GM12875 (cell line): ENCODE measurements at regions not wholly inside any gene's neighbourhood (a gene's known extent, or its start where the extent isn't known, plus 50 kb on each side); places are given as distances from the start of the nearest gene placed in this dataset.

Experiments used
- H3K4me3 ChIP-seq: one replicate; pipeline ENCODE4 v1.5.1; 2011; ENCODE audit warnings: low read depth, low read length, control low read depth
- TF ChIP-seq, protein P1 (sequence below): IDR thresholded peaks from 2 replicates; pipeline ENCODE4 v1.5.1; 2011; ENCODE audit warnings: low read depth, mild to moderate bottlenecking, control low read depth, inconsistent platforms, low read length, moderate library complexity, borderline replicate concordance; ENCODE audit not compliant: insufficient read depth

DNA sequence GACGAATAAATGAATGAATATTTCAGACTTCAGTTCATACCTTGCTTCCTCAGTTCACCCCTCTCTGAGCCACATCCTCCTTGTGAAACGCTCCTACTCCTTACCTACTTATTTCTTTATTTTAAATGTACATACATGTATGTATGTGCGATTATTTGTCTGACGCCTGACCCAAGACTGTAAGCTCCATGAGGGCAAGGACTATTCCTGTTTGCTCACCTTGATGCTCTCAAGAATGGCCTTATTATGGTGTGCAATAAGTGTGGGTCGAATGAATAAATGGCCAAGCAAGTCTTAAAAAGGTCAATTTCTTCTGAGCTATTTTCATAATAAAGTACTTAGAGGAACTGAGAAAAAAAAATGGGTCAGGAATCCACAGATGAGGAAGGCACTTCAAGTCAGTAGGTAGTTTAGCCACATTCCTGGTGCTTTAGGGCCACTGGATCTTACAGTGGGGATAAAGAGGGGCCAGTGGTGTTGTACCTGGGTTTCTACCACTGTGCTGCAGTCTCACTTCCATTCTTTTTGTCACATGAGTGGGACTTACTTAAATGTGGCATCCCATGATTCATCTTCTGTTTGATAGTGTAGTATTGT is 74.7 kb downstream of the SDC1 start:
- H3K4me3 ChIP-seq: no peak overlapping the region
- TF ChIP-seq, protein P1, sequence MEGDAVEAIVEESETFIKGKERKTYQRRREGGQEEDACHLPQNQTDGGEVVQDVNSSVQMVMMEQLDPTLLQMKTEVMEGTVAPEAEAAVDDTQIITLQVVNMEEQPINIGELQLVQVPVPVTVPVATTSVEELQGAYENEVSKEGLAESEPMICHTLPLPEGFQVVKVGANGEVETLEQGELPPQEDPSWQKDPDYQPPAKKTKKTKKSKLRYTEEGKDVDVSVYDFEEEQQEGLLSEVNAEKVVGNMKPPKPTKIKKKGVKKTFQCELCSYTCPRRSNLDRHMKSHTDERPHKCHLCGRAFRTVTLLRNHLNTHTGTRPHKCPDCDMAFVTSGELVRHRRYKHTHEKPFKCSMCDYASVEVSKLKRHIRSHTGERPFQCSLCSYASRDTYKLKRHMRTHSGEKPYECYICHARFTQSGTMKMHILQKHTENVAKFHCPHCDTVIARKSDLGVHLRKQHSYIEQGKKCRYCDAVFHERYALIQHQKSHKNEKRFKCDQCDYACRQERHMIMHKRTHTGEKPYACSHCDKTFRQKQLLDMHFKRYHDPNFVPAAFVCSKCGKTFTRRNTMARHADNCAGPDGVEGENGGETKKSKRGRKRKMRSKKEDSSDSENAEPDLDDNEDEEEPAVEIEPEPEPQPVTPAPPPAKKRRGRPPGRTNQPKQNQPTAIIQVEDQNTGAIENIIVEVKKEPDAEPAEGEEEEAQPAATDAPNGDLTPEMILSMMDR: no peak

DNA sequence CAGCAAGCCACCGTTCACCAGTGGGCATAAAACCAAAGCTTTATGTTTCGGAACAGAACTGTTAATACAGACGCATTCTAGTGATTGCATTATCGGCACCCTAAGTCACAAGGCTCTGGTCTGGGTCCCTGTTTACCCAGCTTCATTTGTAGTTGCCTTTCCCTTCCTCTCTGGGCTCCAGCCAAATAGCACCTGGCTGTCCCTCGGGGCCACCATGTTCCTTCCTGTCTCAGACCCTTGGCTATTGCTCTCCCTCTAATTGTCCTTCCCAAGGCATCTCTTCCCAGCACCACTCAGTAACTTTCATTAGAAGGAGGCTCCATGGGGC is 75.3 kb downstream of the SDC1 start:
- H3K4me3 ChIP-seq: no peak overlapping the region
- TF ChIP-seq, protein P1: no peak

DNA sequence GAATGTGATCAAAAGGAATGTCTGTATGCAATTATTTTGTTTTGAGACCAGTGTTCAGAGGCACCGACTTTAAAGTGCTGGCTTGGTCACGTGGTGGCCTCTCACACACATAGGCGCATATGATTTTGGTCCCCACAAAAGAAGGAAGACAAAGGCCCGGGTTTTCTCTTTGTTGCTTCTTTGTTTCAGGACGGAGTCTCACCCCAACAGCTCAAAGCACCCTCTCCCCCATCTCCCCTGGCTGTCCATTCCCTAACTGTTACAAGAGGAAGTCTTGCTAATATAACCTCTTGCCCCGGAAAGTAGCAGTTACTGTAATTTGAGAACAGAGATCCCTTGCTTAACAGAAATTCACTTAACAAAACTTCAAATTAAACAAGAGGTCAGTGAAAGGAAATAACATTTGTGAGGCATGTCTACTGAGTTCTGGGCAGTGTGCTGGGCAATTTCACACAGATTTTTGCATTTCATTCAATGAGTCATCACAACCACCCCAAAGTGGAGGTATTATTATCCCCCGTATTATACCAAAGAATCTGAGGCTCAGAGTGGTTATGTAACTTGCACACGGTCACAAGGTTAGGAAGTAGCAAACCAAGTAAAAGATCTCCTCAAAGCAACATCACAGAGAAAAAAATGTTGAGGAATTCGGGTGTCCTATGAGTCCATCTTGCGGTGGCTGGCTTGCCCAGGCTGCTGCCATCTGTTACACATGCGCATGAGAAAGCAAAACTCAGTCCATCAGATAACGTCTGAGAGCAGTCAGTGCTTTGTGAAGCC is 75.8 kb downstream of the SDC1 start:
- TF ChIP-seq, protein P1: no peak
- H3K4me3 ChIP-seq: no peak overlapping the region

DNA sequence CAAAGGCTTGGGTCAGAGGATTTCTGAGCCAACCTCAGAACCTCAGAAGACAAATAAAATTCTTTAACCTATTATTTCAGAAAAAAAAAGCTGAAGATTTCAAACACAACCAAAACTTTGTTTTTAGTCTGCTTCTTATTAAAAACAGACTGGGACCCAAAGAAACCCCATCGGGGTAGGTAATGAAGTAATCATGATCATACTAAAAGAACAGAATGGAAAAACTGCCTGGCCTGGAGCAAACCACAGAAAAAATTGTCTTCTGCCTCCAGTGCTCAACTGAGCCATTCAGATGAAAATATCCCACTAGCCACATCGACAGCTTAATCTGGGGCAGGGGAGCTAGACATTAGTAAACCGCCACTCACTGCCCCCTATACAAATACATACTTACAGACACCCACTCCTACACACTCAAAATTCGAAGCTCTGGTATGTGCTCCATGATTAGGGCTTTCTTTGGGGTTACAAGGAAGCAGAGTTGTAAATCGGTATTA is 76.5 kb downstream of the SDC1 start:
- H3K4me3 ChIP-seq: no peak overlapping the region
- TF ChIP-seq, protein P1: no peak

DNA sequence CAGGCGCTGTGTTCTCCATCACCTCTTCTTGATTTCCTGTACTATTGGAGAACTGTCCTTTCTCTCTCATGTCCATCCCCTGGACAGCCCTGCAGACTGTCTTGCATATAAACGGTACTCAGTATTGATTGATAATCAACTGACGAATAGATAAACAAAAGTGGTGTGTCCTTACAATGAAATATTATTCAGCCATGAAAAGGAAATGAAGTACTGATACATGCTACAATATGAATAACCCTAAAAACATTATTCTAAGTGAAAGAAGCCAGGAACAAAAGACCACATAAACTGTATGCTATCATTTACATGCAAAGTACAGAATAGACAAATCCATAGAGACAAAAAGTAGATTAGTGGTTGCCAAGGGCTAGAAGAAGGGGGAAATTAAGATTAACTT is 77.6 kb downstream of the SDC1 start:
- no peak overlapping the region for H3K4me3 ChIP-seq
- TF ChIP-seq, protein P1: no peak

DNA sequence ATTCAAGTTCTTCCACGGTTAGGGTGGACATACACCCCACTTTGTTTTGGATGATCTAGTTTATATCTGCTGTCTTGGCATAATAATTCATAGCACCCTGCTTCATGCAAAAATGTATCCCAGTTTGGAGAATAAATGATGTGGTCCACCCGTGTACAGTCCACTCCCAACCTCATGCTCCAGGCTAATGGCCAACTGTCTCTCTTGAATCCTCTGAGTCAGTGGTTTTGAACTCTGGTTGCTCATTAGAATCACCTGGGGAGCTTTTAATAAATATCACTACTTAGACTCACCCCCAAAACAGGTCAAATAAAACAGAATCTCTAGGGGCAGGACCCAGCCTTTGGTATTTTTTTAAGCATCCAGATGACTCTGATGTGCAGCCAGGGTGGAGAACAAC is 78.5 kb downstream of the SDC1 start:
- H3K4me3 ChIP-seq: no peak overlapping the region
- TF ChIP-seq, protein P1: no peak
